OCI-LY7 (cell line): ENCODE measurements at regions not wholly inside any gene's neighbourhood (a gene's known extent, or its start where the extent isn't known, plus 50 kb on each side); places are given as distances from the start of the nearest gene placed in this dataset.
"Not testable (repeated sequence)": the region's sequence is repeated elsewhere in the genome, so short reads cannot be mapped to it uniquely, and the experiment has no call there.

Experiments
- BruUV-seq: library from RNA; stranded (reverse); fragments of 400-500 nt; replicated peaks from 2 replicates; lab custom pipeline; 2021; lab: Mats Ljungman, UMichigan
- CTCF ChIA-PET: fragments of 300-600 bp; sonication (Branson Sonifier 250); formaldehyde crosslinking; loops from one replicate; lab custom pipeline; 2022; ENCODE audit warnings: antibody characterized with exemption; ENCODE audit not compliant: unreplicated experiment; lab: Charles Lee
- POLR2A ChIA-PET: fragments of 300-600 bp; sonication (Branson Sonifier 250); formaldehyde crosslinking; loops from one replicate; lab custom pipeline; 2022; ENCODE audit warnings: antibody characterized with exemption; lab: Charles Lee
- DNase-seq: peaks from one replicate; pipeline ENCODE4 v3.0.0-alpha.2; 2015; ENCODE audit warnings: low spot score
- H2AFZ ChIP-seq: fragments of 200-600 bp; sonication (generic), shearing (Covaris generic); 2 replicates; pipeline ENCODE4 v1.6.1; 2014; ENCODE audit warnings: mild to moderate bottlenecking, antibody characterized with exemption, low read length, moderate library complexity
- H3K27ac ChIP-seq: fragments of 200-600 bp; sonication (generic); 2 replicates; pipeline ENCODE4 v1.5.1; 2014; ENCODE audit warnings: mixed run types, low read depth, mild to moderate bottlenecking, moderate library complexity, low read length, inconsistent platforms; ENCODE audit not compliant: poor library complexity, severe bottlenecking
- H3K36me3 ChIP-seq: fragments of 200-600 bp; sonication (generic); 2 replicates; pipeline ENCODE4 v1.6.1; 2014; ENCODE audit warnings: mild to moderate bottlenecking, antibody characterized with exemption, low read length, moderate library complexity, mixed read lengths; ENCODE audit not compliant: insufficient read depth
- H3K4me1 ChIP-seq: fragments of 200-600 bp; sonication (generic); 2 replicates; pipeline ENCODE4 v1.5.1; 2014; ENCODE audit warnings: mild to moderate bottlenecking, low read length; ENCODE audit not compliant: insufficient read depth, poor library complexity, severe bottlenecking
- H3K4me2 ChIP-seq: fragments of 200-600 bp; sonication (generic); 2 replicates; pipeline ENCODE4 v1.6.1; 2014; ENCODE audit warnings: mild to moderate bottlenecking, low read length
- H3K4me3 ChIP-seq: fragments of 200-600 bp; sonication (generic); 2 replicates; pipeline ENCODE4 v1.5.1; 2014; ENCODE audit warnings: mild to moderate bottlenecking, low read depth, low read length; ENCODE audit not compliant: poor library complexity, severe bottlenecking
- H3K79me2 ChIP-seq: fragments of 200-600 bp; sonication (generic); 2 replicates; pipeline ENCODE4 v1.6.1; 2016; ENCODE audit warnings: low read depth, mild to moderate bottlenecking, low read length, moderate library complexity, mixed read lengths; ENCODE audit not compliant: insufficient read depth
- H3K9me2 ChIP-seq: fragments of 200-600 bp; sonication (generic); 2 replicates; pipeline ENCODE4 v1.6.1; 2016; ENCODE audit warnings: mild to moderate bottlenecking, low read length, mixed read lengths; ENCODE audit not compliant: insufficient read depth
- H3K9me3 ChIP-seq: fragments of 200-600 bp; sonication (generic); 2 replicates; pipeline ENCODE4 v1.6.1; 2014; ENCODE audit warnings: mild to moderate bottlenecking, mixed run types, low read length, mixed read lengths
- H4K20me1 ChIP-seq: fragments of 200-600 bp; sonication (generic); 2 replicates; pipeline ENCODE4 v1.6.1; 2014; ENCODE audit warnings: mild to moderate bottlenecking, antibody characterized with exemption, low read length, moderate library complexity, mixed read lengths; ENCODE audit not compliant: insufficient read depth
- EZH2phosphoT487 ChIP-seq: fragments of 200-600 bp; sonication (generic); IDR thresholded peaks from 2 replicates; pipeline ENCODE4 v1.6.1; 2018; ENCODE audit warnings: low read depth, borderline replicate concordance, mild to moderate bottlenecking, mixed run types, antibody characterized with exemption, low read length, moderate library complexity, mixed read lengths
- intact Hi-C: fragments of 100-400 bp; cut with micrococcal nuclease; formaldehyde crosslinking; loops from one replicate; pipeline ENCODE4 v1.10.0; 2022; ENCODE audit not compliant: unreplicated experiment
- TF ChIP-seq, protein P1 (sequence below): fragments of 200-600 bp; sonication (generic); conservative IDR thresholded peaks from 2 replicates; pipeline ENCODE4 v1.5.1; 2014; ENCODE audit warnings: mild to moderate bottlenecking, antibody characterized with exemption, low read length, moderate library complexity, mixed read lengths

DNA sequence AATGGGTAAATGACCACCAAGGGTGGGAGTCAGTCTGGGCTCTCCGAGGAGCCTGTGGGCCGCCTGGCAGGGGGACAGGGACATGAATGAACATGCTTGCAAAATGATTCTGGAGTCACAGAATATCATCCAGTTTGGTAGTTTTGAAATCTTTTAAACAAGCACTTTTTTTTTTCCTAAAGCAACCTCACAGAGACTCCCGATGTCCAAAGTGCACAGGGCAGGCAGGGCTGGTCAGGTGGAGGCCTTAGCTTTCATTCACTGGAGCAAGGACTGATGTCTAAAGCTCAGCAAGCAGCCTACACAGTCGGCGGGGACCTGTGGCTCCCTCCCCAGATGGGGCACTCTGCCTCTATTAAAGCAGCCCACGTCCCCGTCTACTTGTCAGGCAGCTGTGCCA, 402.9 kb downstream of the PPP1R2C start:
- no peaks in the 10 kb centered on the region for H4K20me1 ChIP-seq
- CTCF ChIA-PET = no interaction called here
- no peak for DNase-seq
- TF ChIP-seq, protein P1, sequence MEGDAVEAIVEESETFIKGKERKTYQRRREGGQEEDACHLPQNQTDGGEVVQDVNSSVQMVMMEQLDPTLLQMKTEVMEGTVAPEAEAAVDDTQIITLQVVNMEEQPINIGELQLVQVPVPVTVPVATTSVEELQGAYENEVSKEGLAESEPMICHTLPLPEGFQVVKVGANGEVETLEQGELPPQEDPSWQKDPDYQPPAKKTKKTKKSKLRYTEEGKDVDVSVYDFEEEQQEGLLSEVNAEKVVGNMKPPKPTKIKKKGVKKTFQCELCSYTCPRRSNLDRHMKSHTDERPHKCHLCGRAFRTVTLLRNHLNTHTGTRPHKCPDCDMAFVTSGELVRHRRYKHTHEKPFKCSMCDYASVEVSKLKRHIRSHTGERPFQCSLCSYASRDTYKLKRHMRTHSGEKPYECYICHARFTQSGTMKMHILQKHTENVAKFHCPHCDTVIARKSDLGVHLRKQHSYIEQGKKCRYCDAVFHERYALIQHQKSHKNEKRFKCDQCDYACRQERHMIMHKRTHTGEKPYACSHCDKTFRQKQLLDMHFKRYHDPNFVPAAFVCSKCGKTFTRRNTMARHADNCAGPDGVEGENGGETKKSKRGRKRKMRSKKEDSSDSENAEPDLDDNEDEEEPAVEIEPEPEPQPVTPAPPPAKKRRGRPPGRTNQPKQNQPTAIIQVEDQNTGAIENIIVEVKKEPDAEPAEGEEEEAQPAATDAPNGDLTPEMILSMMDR = no peak
- no peak for TF ChIP-seq EZH2phosphoT487
- no peak overlapping the region for H3K27ac ChIP-seq
- H3K9me3 ChIP-seq = no peaks in the 10 kb centered on the region
- POLR2A ChIA-PET = no interaction called here
- intact Hi-C loops = no loop called here
- no TSS peak for BruUV-seq
- H3K4me3 ChIP-seq = no peak overlapping the region
- no peak overlapping the region for H2AFZ ChIP-seq
- H3K36me3 ChIP-seq = no peaks in the 10 kb centered on the region
- H3K79me2 ChIP-seq = no peaks in the 10 kb centered on the region
- no peaks in the 10 kb centered on the region for H3K4me1 ChIP-seq
- no peak overlapping the region for H3K4me2 ChIP-seq
- no peaks in the 10 kb centered on the region for H3K9me2 ChIP-seq

DNA sequence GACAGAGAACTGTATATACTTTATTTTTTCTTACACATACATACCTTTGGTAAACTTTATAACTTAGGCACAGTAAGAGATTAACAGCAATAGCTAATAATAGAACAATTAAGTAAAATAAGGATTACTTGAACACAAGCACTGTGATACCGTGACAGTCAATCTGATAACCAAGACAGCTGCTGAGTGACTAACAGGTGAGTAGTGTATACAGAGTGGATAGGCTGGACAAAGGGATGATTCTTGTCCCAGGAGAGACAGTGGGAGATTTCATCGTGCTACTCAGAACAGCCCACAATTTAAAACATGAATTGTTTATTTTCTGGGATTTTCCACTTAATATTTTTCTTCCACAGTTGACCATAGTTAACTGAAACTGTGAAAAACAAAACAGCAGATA, 411.8 kb downstream of the PPP1R2C start:
- ChIA-PET CTCF (no interaction called here), POLR2A (no interaction called here)
- intact Hi-C loops = no loop called here
- H3K4me1 ChIP-seq = no peaks in the 10 kb centered on the region
- no peak overlapping the region for H3K4me2 ChIP-seq
- no peak overlapping the region for H3K27ac ChIP-seq
- H4K20me1 ChIP-seq = no peaks in the 10 kb centered on the region
- BruUV-seq = no TSS peak
- no peaks in the 10 kb centered on the region for H3K79me2 ChIP-seq
- H3K9me3 ChIP-seq = no peaks in the 10 kb centered on the region
- no peak overlapping the region for H2AFZ ChIP-seq
- TF ChIP-seq, protein P1 = no peak
- no peak for TF ChIP-seq EZH2phosphoT487
- H3K36me3 ChIP-seq = no peaks in the 10 kb centered on the region
- no peaks in the 10 kb centered on the region for H3K9me2 ChIP-seq
- DNase-seq = no peak
- H3K4me3 ChIP-seq = no peak overlapping the region

DNA sequence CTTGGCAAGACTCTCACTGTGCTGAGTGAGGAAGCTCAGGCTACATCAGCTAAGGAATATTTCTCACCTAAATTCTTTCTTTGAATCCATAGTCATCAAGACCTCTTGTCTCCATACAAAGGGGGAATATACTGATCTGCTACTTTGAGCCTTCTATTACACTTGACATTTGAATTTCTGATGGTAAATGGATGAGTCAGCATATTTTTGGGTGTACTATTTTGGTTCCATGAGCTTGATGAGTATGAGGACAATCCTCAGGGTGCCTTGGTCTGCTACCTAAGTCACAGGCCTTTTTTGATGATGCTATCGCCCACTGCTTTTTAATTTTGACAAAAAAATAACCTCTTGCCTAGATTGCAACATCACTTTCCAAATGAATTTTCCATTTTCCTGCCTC, 415.7 kb downstream of the PPP1R2C start:
- Histone ChIP-seq H3K4me3 (no peak overlapping the region), H2AFZ (no peak overlapping the region), H3K27ac (no peak overlapping the region), H3K36me3 (no peaks in the 10 kb centered on the region), H3K79me2 (no peaks in the 10 kb centered on the region), H3K4me2 (no peak overlapping the region), H3K4me1 (no peaks in the 10 kb centered on the region), H4K20me1 (no peaks in the 10 kb centered on the region), H3K9me2 (no peaks in the 10 kb centered on the region), H3K9me3 (no peaks in the 10 kb centered on the region)
- TF ChIP-seq EZH2phosphoT487 = no peak
- TF ChIP-seq, protein P1 = no peak
- no peak for DNase-seq
- BruUV-seq = no TSS peak
- intact Hi-C loops = no loop called here
- ChIA-PET CTCF (no interaction called here), POLR2A (no interaction called here)

DNA sequence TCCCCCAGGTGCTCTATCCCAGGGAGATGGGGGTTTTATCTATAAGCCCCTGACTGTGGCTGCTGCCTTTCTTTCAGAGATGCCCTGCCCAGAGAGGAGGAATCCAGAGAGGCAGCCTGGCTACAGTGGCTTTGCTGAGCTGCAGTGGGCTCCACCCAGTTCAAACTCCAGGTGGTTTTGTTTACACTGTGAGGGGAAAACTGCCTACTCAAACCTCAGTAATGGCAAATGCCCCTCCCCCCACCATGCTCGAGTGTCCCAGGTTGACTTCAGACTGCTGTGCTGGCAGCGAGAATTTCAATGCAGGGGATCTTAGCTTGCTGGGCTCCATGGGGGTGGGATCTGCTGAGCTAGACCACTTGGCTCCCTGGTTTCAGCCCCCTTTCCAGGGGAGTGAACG, 419.6 kb upstream of the CASK start:
- H3K4me2 ChIP-seq, POLR2A ChIA-PET, H3K36me3 ChIP-seq, DNase-seq, H3K9me2 ChIP-seq, H3K4me1 ChIP-seq, intact Hi-C loops, BruUV-seq, H3K4me3 ChIP-seq, H4K20me1 ChIP-seq, H3K9me3 ChIP-seq, H2AFZ ChIP-seq, H3K79me2 ChIP-seq, CTCF ChIA-PET, H3K27ac ChIP-seq: not testable (repeated sequence)
